ENCODE measurements at regions not wholly inside any gene's neighbourhood (a gene's known extent, or its start where the extent isn't known, plus 50 kb on each side); places are given as distances from the start of the nearest gene placed in this dataset.

GRCh38 chr9:26334706-26335105, 557.9 kb downstream of the CAAP1 start:
- in situ Hi-C loops (cut with MboI; ENCODE audit: low sequenced_read_pairs) = loop anchor here (25.0 kb wide), 1 partner anchor 372 kb away; no protein-coding TSS in a partner anchor

- in situ Hi-C loops (cut with MboI; ENCODE audit: low sequenced_read_pairs) = loop anchor here (25.0 kb wide), 1 partner anchor 369 kb away; no protein-coding TSS in a partner anchor
Observed at GRCh38 chr9:26331223-26331622, 561.4 kb downstream of the CAAP1 start.

GRCh38 chr9:26329974-26330373, 562.6 kb downstream of the CAAP1 start:
- in situ Hi-C loops (cut with MboI; ENCODE audit: low sequenced_read_pairs) = loop anchor here (25.0 kb wide), 1 partner anchor 368 kb away; no protein-coding TSS in a partner anchor

- in situ Hi-C loops (cut with MboI; ENCODE audit: low sequenced_read_pairs) = loop anchor here (25.0 kb wide), 1 partner anchor 364 kb away; no protein-coding TSS in a partner anchor
Observed at GRCh38 chr9:26326563-26326962, 566.0 kb downstream of the CAAP1 start.

GRCh38 chr9:26325444-26325829, 567.2 kb downstream of the CAAP1 start:
- in situ Hi-C loops (cut with MboI; ENCODE audit: low sequenced_read_pairs) = loop anchor here (25.0 kb wide), 1 partner anchor 363 kb away; no protein-coding TSS in a partner anchor

- in situ Hi-C loops (cut with MboI; ENCODE audit: low sequenced_read_pairs) = loop anchor here (25.0 kb wide), 1 partner anchor 363 kb away; no protein-coding TSS in a partner anchor
Observed at GRCh38 chr9:26324786-26325443, 567.7 kb downstream of the CAAP1 start.

GRCh38 chr9:26321935-26322334, 570.7 kb downstream of the CAAP1 start:
- in situ Hi-C loops (cut with MboI; ENCODE audit: low sequenced_read_pairs) = no loop called here

- in situ Hi-C loops (cut with MboI; ENCODE audit: low sequenced_read_pairs) = no loop called here
Observed at GRCh38 chr9:26319859-26320258, 572.7 kb downstream of the CAAP1 start.

- in situ Hi-C loops (cut with MboI; ENCODE audit: low sequenced_read_pairs) = no loop called here
Observed at GRCh38 chr9:26313108-26313507, 579.5 kb downstream of the CAAP1 start.

- in situ Hi-C loops (cut with MboI; ENCODE audit: low sequenced_read_pairs) = no loop called here
Observed at GRCh38 chr9:26311463-26311995, 581.1 kb downstream of the CAAP1 start.

- in situ Hi-C loops (cut with MboI; ENCODE audit: low sequenced_read_pairs) = no loop called here
Observed at GRCh38 chr9:26310294-26310693, 582.3 kb downstream of the CAAP1 start.

GRCh38 chr9:26308328-26308727, 584.3 kb downstream of the CAAP1 start:
- in situ Hi-C loops (cut with MboI; ENCODE audit: low sequenced_read_pairs) = no loop called here

- in situ Hi-C loops (cut with MboI; ENCODE audit: low sequenced_read_pairs) = no loop called here
Observed at GRCh38 chr9:26301659-26302058, 590.9 kb downstream of the CAAP1 start.

GRCh38 chr9:26301046-26301445, 591.6 kb downstream of the CAAP1 start:
- in situ Hi-C loops (cut with MboI; ENCODE audit: low sequenced_read_pairs) = no loop called here

GRCh38 chr9:26296910-26297572, 595.6 kb downstream of the CAAP1 start:
- in situ Hi-C loops (cut with MboI; ENCODE audit: low sequenced_read_pairs) = no loop called here

GRCh38 chr9:26292943-26293342, 599.7 kb downstream of the CAAP1 start:
- in situ Hi-C loops (cut with MboI; ENCODE audit: low sequenced_read_pairs) = no loop called here

GRCh38 chr9:26271495-26272122, 593.4 kb upstream of the TUSC1 start:
- in situ Hi-C loops (cut with MboI; ENCODE audit: low sequenced_read_pairs) = no loop called here

- in situ Hi-C loops (cut with MboI; ENCODE audit: low sequenced_read_pairs) = no loop called here
Observed at GRCh38 chr9:26266146-26266793, 588.0 kb upstream of the TUSC1 start.

GRCh38 chr9:26264709-26265601, 586.7 kb upstream of the TUSC1 start:
- in situ Hi-C loops (cut with MboI; ENCODE audit: low sequenced_read_pairs) = no loop called here

GRCh38 chr9:26263478-26263877, 585.2 kb upstream of the TUSC1 start:
- in situ Hi-C loops (cut with MboI; ENCODE audit: low sequenced_read_pairs) = no loop called here

Measured in HL-60/S4 treated with phorbol 12-myristate 13-acetate at 8.2 ng/mL for 4 days and 3 days (cell line).